SK-N-SH treated with all-trans-retinoic acid at 6 μM for 48 hours (cell line): ENCODE measurements at regions not wholly inside any gene's neighbourhood (a gene's known extent, or its start where the extent isn't known, plus 50 kb on each side); places are given as distances from the start of the nearest gene placed in this dataset.

ENCODE experiments used
- ATAC-seq: fragments of 200-7000 bp; cut with Tn5 transposase; 3 replicates; pipeline ENCODE4 v1.9.1; 2020; ENCODE audit warnings: mild to moderate bottlenecking, moderate library complexity
- ARNTL ChIP-seq: fragments of 450-650 bp; formaldehyde crosslinking; IDR thresholded peaks from 2 replicates; pipeline ENCODE4 v1.5.0; 2020; ENCODE audit warnings: low read depth, mild to moderate bottlenecking, moderate library complexity, borderline replicate concordance
- BACH2 ChIP-seq: fragments of 250-450 bp; sonication (Bioruptor Pico); IDR thresholded peaks from 2 replicates; pipeline ENCODE4 v1.9.0; 2021; ENCODE audit warnings: mild to moderate bottlenecking, borderline replicate concordance
- CREB5 ChIP-seq: fragments of 250-450 bp; sonication (Bioruptor Pico); IDR thresholded peaks from 2 replicates; pipeline ENCODE4 v1.5.1; 2020; ENCODE audit warnings: low read depth, mild to moderate bottlenecking, moderate library complexity
- CSDC2 ChIP-seq: fragments of 250-450 bp; sonication (Bioruptor Pico); IDR thresholded peaks from 2 replicates; pipeline ENCODE4 v1.5.0; 2020; ENCODE audit warnings: mild to moderate bottlenecking, moderate library complexity
- GLIS3 ChIP-seq: fragments of 250-450 bp; sonication (Bioruptor Pico); IDR thresholded peaks from 2 replicates; pipeline ENCODE4 v1.5.0; 2020; ENCODE audit warnings: mild to moderate bottlenecking, moderate library complexity
- ISL1 ChIP-seq: fragments of 250-450 bp; sonication (Bioruptor Pico); IDR thresholded peaks from 2 replicates; pipeline ENCODE4 v2.1.2; 2022; ENCODE audit warnings: mild to moderate bottlenecking, moderate library complexity
- OSR1 ChIP-seq: fragments of 250-450 bp; sonication (Bioruptor Pico); IDR thresholded peaks from 2 replicates; pipeline ENCODE4 v1.8.0; 2022; ENCODE audit warnings: moderate library complexity, mild to moderate bottlenecking, inconsistent platforms
- PATZ1 ChIP-seq: fragments of 250-450 bp; sonication (Bioruptor Pico); IDR thresholded peaks from 2 replicates; pipeline ENCODE4 v1.8.0; 2020; ENCODE audit warnings: mild to moderate bottlenecking, moderate library complexity, borderline replicate concordance
- PPARA ChIP-seq: fragments of 250-450 bp; sonication (Bioruptor Pico); IDR thresholded peaks from 2 replicates; pipeline ENCODE4 v1.5.0; 2020; ENCODE audit warnings: mild to moderate bottlenecking, borderline replicate concordance
- SNAI2 ChIP-seq: fragments of 250-450 bp; sonication (Bioruptor Pico); IDR thresholded peaks from 2 replicates; pipeline ENCODE4 v1.5.0; 2020; ENCODE audit warnings: mild to moderate bottlenecking, moderate library complexity
- TCF4 ChIP-seq: fragments of 250-450 bp; sonication (Bioruptor Pico); IDR thresholded peaks from 2 replicates; pipeline ENCODE4 v1.8.0; 2021; ENCODE audit warnings: mild to moderate bottlenecking, moderate library complexity, borderline replicate concordance
- TOX ChIP-seq: fragments of 250-450 bp; sonication (Bioruptor Pico); IDR thresholded peaks from 2 replicates; pipeline ENCODE4 v1.8.0; 2021; ENCODE audit warnings: mild to moderate bottlenecking, moderate library complexity, borderline replicate concordance
- TSHZ2 ChIP-seq: fragments of 250-450 bp; sonication (Bioruptor Pico); IDR thresholded peaks from 2 replicates; pipeline ENCODE4 v1.5.0; 2020; ENCODE audit warnings: mild to moderate bottlenecking, moderate library complexity
- ZC3H10 ChIP-seq: fragments of 250-450 bp; sonication (Bioruptor Pico); IDR thresholded peaks from 2 replicates; pipeline ENCODE4 v1.5.1; 2021; ENCODE audit warnings: mild to moderate bottlenecking, moderate library complexity
- ZFP3 ChIP-seq: fragments of 250-450 bp; sonication (Bioruptor Pico); IDR thresholded peaks from 2 replicates; pipeline ENCODE4 v1.5.0; 2020; ENCODE audit warnings: mild to moderate bottlenecking, moderate library complexity
- ZFP30 ChIP-seq: fragments of 450-650 bp; formaldehyde crosslinking; IDR thresholded peaks from 2 replicates; pipeline ENCODE4 v1.5.0; 2022; ENCODE audit warnings: mild to moderate bottlenecking, moderate library complexity
- ZNF565 ChIP-seq: fragments of 450-650 bp; formaldehyde crosslinking; conservative IDR thresholded peaks from 2 replicates; pipeline ENCODE4 v1.5.0; 2020; ENCODE audit warnings: low read depth, mild to moderate bottlenecking, moderate library complexity
- ZNF70 ChIP-seq: fragments of 450-650 bp; formaldehyde crosslinking; IDR thresholded peaks from 2 replicates; pipeline ENCODE4 v1.5.0; 2020; ENCODE audit warnings: mild to moderate bottlenecking, moderate library complexity
- ZNF8 ChIP-seq: fragments of 450-650 bp; formaldehyde crosslinking; IDR thresholded peaks from 2 replicates; pipeline ENCODE4 v1.5.0; 2020; ENCODE audit warnings: mild to moderate bottlenecking, moderate library complexity

- no peak for TF ChIP-seq CREB5
- TF ChIP-seq ZFP3 (CRISPR knock-in tag) = no peak
- TF ChIP-seq ZNF565 (CRISPR knock-in tag) = no peak
- no peak for TF ChIP-seq CSDC2 (CRISPR knock-in tag)
- no peak for TF ChIP-seq ZNF70 (CRISPR knock-in tag)
- TF ChIP-seq BACH2 (CRISPR knock-in tag) = no peak
- TF ChIP-seq GLIS3 (CRISPR knock-in tag) = no peak
- TF ChIP-seq, all 23 proteins: peak for 0
These were observed 55.7 kb upstream of the BOD1 start (continued) for GRCh38 chr5:173672166-173672565.

- TF ChIP-seq CSDC2 (CRISPR knock-in tag) (no peak), ZC3H10 (CRISPR knock-in tag) (no peak), ZNF70 (CRISPR knock-in tag) (no peak), ZFP30 (CRISPR knock-in tag) (no peak), ARNTL (no peak), PPARA (CRISPR knock-in tag) (no peak), TSHZ2 (no peak), GLIS3 (CRISPR knock-in tag) (no peak), ISL1 (no peak), TOX (CRISPR knock-in tag) (no peak), SNAI2 (CRISPR knock-in tag) (no peak)
These were observed 56.4 kb upstream of the BOD1 start for GRCh38 chr5:173672891-173673290.

GRCh38 chr5:173673295-173674101 is 57.0 kb upstream of the BOD1 start:
- ATAC-seq = no peak
- TF ChIP-seq TCF4 (no peak), BACH2 (CRISPR knock-in tag) (no peak), OSR1 (no peak), ISL1 (no peak), SNAI2 (CRISPR knock-in tag) (no peak), ZFP3 (CRISPR knock-in tag) (no peak), PPARA (CRISPR knock-in tag) (no peak), CREB5 (no peak), TSHZ2 (no peak)

More at GRCh38 chr5:173672891-173673290, 56.4 kb upstream of the BOD1 start:
- no peak for ATAC-seq

GRCh38 chr5:173675287-173675996 is 59.0 kb upstream of the BOD1 start:
- ATAC-seq = no peak
- no peak for TF ChIP-seq SNAI2 (CRISPR knock-in tag)
- no peak for TF ChIP-seq CSDC2 (CRISPR knock-in tag)
- TF ChIP-seq CREB5 = no peak
- TF ChIP-seq ZNF8 (CRISPR knock-in tag) = no peak
- TF ChIP-seq TCF4 = no peak
- TF ChIP-seq ZC3H10 (CRISPR knock-in tag) = no peak
- TF ChIP-seq ZNF70 (CRISPR knock-in tag) = no peak
- no peak for TF ChIP-seq ZFP30 (CRISPR knock-in tag)
- TF ChIP-seq ISL1 = no peak
- TF ChIP-seq ZFP3 (CRISPR knock-in tag) = no peak
- TF ChIP-seq PATZ1 (CRISPR knock-in tag) = no peak
